ENCODE measurements at regions not wholly inside any gene's neighbourhood (a gene's known extent, or its start where the extent isn't known, plus 50 kb on each side); places are given as distances from the start of the nearest gene placed in this dataset.

- Histone ChIP-seq H3K27me3 (ENCODE audit: insufficient read depth, low read length, poor library complexity, severe bottlenecking) (no peaks in the 10 kb centered on the region), H3K4me1 (ENCODE audit: insufficient read depth, low read length, poor library complexity, severe bottlenecking) (peaks cover 78% of the 10 kb centered on the region), H3K79me2 (ENCODE audit: insufficient read depth, low read length) (peaks cover 14% of the 10 kb centered on the region; the same call in 1 of the 2 replicates), H3K9me3 (ENCODE audit: insufficient read depth, low read depth, low read length) (no peaks in the 10 kb centered on the region), H3F3A (ENCODE audit: low read depth) (no peaks in the 10 kb centered on the region), H3K36me3 (ENCODE audit: insufficient read depth, low read length) (no peaks in the 10 kb centered on the region), H4K20me1 (ENCODE audit: insufficient read depth, low read length, poor library complexity, severe bottlenecking) (no peaks in the 10 kb centered on the region), H3K9ac (ENCODE audit: low read depth, low read length, poor library complexity, severe bottlenecking) (peak overlapping the region; percentile 60), H3K4me2 (ENCODE audit: low read depth, low read length, poor library complexity, severe bottlenecking) (peak overlapping the region; percentile 71), H3K9me2 (replicated peaks; ENCODE audit: low read depth, low read length) (no peaks in the 10 kb centered on the region), H3K4me3 (ENCODE audit: low read length, poor library complexity, severe bottlenecking) (peak overlapping the region; percentile 53), H2AFZ (ENCODE audit: low read length) (no peak overlapping the region)
- TF ChIP-seq EZH2phosphoT487 (IDR thresholded peaks at IDR 0.05; ENCODE audit: borderline replicate concordance): no peak
- no peak for TF ChIP-seq CTCF (conservative IDR thresholded peaks at IDR 0.05; ENCODE audit: low read length)
These were observed 179.3 kb downstream of the UTP18 start for GRCh38 chr17:51439395-51440229.

GRCh38 chr17:51441431-51441830 is 181.1 kb downstream of the UTP18 start:
- Histone ChIP-seq H3K9ac (ENCODE audit: low read depth, low read length, poor library complexity, severe bottlenecking) (peak overlapping the region; percentile 60), H3K9me2 (replicated peaks; ENCODE audit: low read depth, low read length) (no peaks in the 10 kb centered on the region), H3F3A (ENCODE audit: low read depth) (0 out of 2 replicates have a peak, but pooled peaks cover 4% of the 10 kb centered on the region), H3K36me3 (ENCODE audit: insufficient read depth, low read length) (no peaks in the 10 kb centered on the region), H3K27me3 (ENCODE audit: insufficient read depth, low read length, poor library complexity, severe bottlenecking) (no peaks in the 10 kb centered on the region), H3K4me2 (ENCODE audit: low read depth, low read length, poor library complexity, severe bottlenecking) (peak overlapping the region; percentile 71), H3K4me3 (ENCODE audit: low read length, poor library complexity, severe bottlenecking) (peak overlapping the region; percentile 53), H3K9me3 (ENCODE audit: insufficient read depth, low read depth, low read length) (no peaks in the 10 kb centered on the region), H4K20me1 (ENCODE audit: insufficient read depth, low read length, poor library complexity, severe bottlenecking) (no peaks in the 10 kb centered on the region), H3K79me2 (ENCODE audit: insufficient read depth, low read length) (peaks cover 14% of the 10 kb centered on the region; the same call in 1 of the 2 replicates), H3K4me1 (ENCODE audit: insufficient read depth, low read length, poor library complexity, severe bottlenecking) (peaks cover 84% of the 10 kb centered on the region), H2AFZ (ENCODE audit: low read length) (no peak overlapping the region)
- TF ChIP-seq CTCF (conservative IDR thresholded peaks at IDR 0.05; ENCODE audit: low read length) (no peak), EZH2phosphoT487 (IDR thresholded peaks at IDR 0.05; ENCODE audit: borderline replicate concordance) (no peak)

GRCh38 chr17:51442088-51442865 is 181.9 kb downstream of the UTP18 start:
- Histone ChIP-seq H3K4me2 (ENCODE audit: low read depth, low read length, poor library complexity, severe bottlenecking) (peak overlapping the region; percentile 71), H3K4me1 (ENCODE audit: insufficient read depth, low read length, poor library complexity, severe bottlenecking) (peaks cover 91% of the 10 kb centered on the region), H3K9me3 (ENCODE audit: insufficient read depth, low read depth, low read length) (no peaks in the 10 kb centered on the region)

More at GRCh38 chr17:51442088-51442865, 181.9 kb downstream of the UTP18 start:
- H3K9ac ChIP-seq (ENCODE audit: low read depth, low read length, poor library complexity, severe bottlenecking): peak overlapping the region; percentile 60
- H3K9me2 ChIP-seq (replicated peaks; ENCODE audit: low read depth, low read length): no peaks in the 10 kb centered on the region
- 0 out of 2 replicates have a peak, but pooled peaks cover 4% of the 10 kb centered on the region for H3F3A ChIP-seq (ENCODE audit: low read depth)
- TF ChIP-seq CTCF (conservative IDR thresholded peaks at IDR 0.05; ENCODE audit: low read length): no peak
- TF ChIP-seq EZH2phosphoT487 (IDR thresholded peaks at IDR 0.05; ENCODE audit: borderline replicate concordance): no peak
- H3K36me3 ChIP-seq (ENCODE audit: insufficient read depth, low read length): no peaks in the 10 kb centered on the region
- peak overlapping the region; percentile 53 for H3K4me3 ChIP-seq (ENCODE audit: low read length, poor library complexity, severe bottlenecking)
- no peaks in the 10 kb centered on the region for H4K20me1 ChIP-seq (ENCODE audit: insufficient read depth, low read length, poor library complexity, severe bottlenecking)
- H3K27me3 ChIP-seq (ENCODE audit: insufficient read depth, low read length, poor library complexity, severe bottlenecking): no peaks in the 10 kb centered on the region
- H2AFZ ChIP-seq (ENCODE audit: low read length): no peak overlapping the region
- peaks cover 14% of the 10 kb centered on the region; the same call in 1 of the 2 replicates for H3K79me2 ChIP-seq (ENCODE audit: insufficient read depth, low read length)
